Stimulated activated CD8-positive, alpha-beta memory T cell treated with anti-CD3 and anti-CD28 coated beads, Interleukin-4, amount 100 ng/mL, for 1 hour (primary cell): ENCODE measurements at regions not wholly inside any gene's neighbourhood (a gene's known extent, or its start where the extent isn't known, plus 50 kb on each side); places are given as distances from the start of the nearest gene placed in this dataset.

ENCODE experiments used
- DNase-seq, 2 donors: peaks; one replicate each; pipeline ENCODE4 v3.0.0-alpha.2; 2020; ENCODE audit warnings: low read depth in 2 of 2, low spot score in 1 of 2

- no peak for DNase-seq
Measured at GRCh38 chr18:43481069-43481468, 203.8 kb upstream of the SYT4 start.

- no peak for DNase-seq
Measured at GRCh38 chr18:43482136-43482535, 204.8 kb upstream of the SYT4 start.

- no peak for DNase-seq
Measured at GRCh38 chr18:43482600-43482999, 205.3 kb upstream of the SYT4 start.

GRCh38 chr18:43484710-43485109 lies 207.4 kb upstream of the SYT4 start:
- DNase-seq, result no peak

GRCh38 chr18:43485545-43485963 lies 208.3 kb upstream of the SYT4 start:
- no peak for DNase-seq

GRCh38 chr18:43486462-43486861 lies 209.2 kb upstream of the SYT4 start:
- DNase-seq, result no peak

- no peak for DNase-seq
Measured at GRCh38 chr18:43501099-43501498, 223.8 kb upstream of the SYT4 start.

- DNase-seq, result no peak
Measured at GRCh38 chr18:43506935-43507334, 229.6 kb upstream of the SYT4 start.

GRCh38 chr18:43507842-43508481 lies 230.7 kb upstream of the SYT4 start:
- DNase-seq, result no peak

GRCh38 chr18:43514747-43515146 lies 237.5 kb upstream of the SYT4 start:
- no peak for DNase-seq

- no peak for DNase-seq
Measured at GRCh38 chr18:43515481-43515880, 238.2 kb upstream of the SYT4 start.

GRCh38 chr18:43524260-43524659 lies 247.0 kb upstream of the SYT4 start:
- DNase-seq, result no peak

GRCh38 chr18:43525169-43525568 lies 247.9 kb upstream of the SYT4 start:
- no peak for DNase-seq

GRCh38 chr18:43526426-43527145 lies 249.3 kb upstream of the SYT4 start:
- no peak for DNase-seq

- DNase-seq, result no peak
Measured at GRCh38 chr18:43531438-43531837, 254.1 kb upstream of the SYT4 start.

GRCh38 chr18:43533371-43533770 lies 256.1 kb upstream of the SYT4 start:
- no peak for DNase-seq

- no peak for DNase-seq
Measured at GRCh38 chr18:43534511-43534910, 257.2 kb upstream of the SYT4 start.

GRCh38 chr18:43539862-43540261 lies 262.6 kb upstream of the SYT4 start:
- no peak for DNase-seq

- DNase-seq, result no peak
Measured at GRCh38 chr18:43542016-43542415, 264.7 kb upstream of the SYT4 start.

GRCh38 chr18:43543236-43543635 lies 265.9 kb upstream of the SYT4 start:
- DNase-seq, result no peak

- no peak for DNase-seq
Measured at GRCh38 chr18:43547456-43547855, 270.2 kb upstream of the SYT4 start.

- DNase-seq, result no peak
Measured at GRCh38 chr18:43559507-43559906, 282.2 kb upstream of the SYT4 start.

- DNase-seq, result no peak
Measured at GRCh38 chr18:43563780-43564179, 286.5 kb upstream of the SYT4 start.
